ENCODE measurements at regions not wholly inside any gene's neighbourhood (a gene's known extent, or its start where the extent isn't known, plus 50 kb on each side); places are given as distances from the start of the nearest gene placed in this dataset.
"Not testable (repeated sequence)": the region's sequence is repeated elsewhere in the genome, so short reads cannot be mapped to it uniquely, and the experiment has no call there.

GRCh38 chr7:110253093-110253492 lies 837.8 kb upstream of the LRRN3 start:
- DNase-seq = no peak

DNA sequence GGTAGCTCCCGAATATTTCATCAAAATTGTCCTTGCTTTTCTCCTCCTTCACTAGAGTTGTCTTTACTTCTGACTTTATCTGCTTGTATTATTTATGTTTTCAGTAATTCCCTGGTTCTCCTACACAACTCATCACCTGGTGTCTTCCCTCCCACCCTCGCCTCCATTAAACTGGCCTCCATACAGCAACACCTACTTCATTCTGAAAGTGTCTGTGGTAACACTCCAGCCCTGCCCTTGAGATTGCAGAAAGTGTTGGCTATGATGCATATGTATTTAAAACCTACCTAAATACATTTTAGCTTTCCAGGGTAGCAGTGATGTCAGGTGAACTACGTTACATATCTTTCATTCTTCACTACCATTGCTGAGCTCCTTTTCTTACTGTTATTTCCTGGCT lies 833.3 kb upstream of the LRRN3 start:
- no peak for DNase-seq

- DNase-seq = no peak
Observed at GRCh38 chr7:110262251-110262650, 828.7 kb upstream of the LRRN3 start.

DNA sequence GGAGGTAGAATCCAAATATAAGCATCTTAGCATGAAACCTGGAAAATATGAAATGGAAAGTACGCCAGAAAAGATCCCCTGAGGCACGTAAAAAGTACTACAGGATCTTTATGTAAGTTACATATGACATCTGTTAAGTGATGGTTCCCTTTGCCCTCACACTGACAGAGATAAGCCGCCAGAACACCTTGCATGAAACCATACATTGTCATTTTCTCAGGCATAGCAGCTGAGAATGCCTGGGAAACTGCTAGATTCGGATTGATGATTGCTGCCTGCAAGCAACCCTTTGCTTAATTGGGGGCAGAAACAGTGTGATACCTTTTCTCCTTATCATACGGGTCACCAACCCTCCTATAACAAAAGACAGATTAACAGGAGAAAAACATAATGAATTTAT lies 826.6 kb upstream of the LRRN3 start:
- DNase-seq = no peak

- DNase-seq = no peak
Observed at GRCh38 chr7:110281362-110281761, 809.6 kb upstream of the LRRN3 start.

DNA sequence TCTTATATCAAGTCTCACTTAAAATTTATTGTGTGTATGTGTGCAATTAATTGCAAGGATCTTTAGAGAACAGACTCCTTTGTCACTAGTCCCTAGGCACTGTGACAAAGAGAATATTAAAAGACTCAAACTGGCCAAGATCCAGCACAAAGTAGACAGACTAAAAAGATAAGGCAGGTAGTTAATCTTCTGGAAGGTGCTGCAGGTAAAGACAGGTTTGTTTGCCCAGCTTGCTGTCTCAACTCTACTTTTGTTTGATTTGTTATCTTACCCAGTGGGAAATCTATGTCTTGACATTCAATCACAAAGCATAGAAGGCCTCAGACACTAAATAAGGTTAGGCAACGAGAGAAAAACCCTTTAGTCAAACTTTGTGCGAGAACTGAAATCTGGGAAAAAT lies 807.9 kb upstream of the LRRN3 start:
- DNase-seq = no peak

- no peak for DNase-seq
Observed at GRCh38 chr7:110291430-110291829, 799.5 kb upstream of the LRRN3 start.

GRCh38 chr7:110296321-110296720 lies 794.6 kb upstream of the LRRN3 start:
- DNase-seq = no peak

DNA sequence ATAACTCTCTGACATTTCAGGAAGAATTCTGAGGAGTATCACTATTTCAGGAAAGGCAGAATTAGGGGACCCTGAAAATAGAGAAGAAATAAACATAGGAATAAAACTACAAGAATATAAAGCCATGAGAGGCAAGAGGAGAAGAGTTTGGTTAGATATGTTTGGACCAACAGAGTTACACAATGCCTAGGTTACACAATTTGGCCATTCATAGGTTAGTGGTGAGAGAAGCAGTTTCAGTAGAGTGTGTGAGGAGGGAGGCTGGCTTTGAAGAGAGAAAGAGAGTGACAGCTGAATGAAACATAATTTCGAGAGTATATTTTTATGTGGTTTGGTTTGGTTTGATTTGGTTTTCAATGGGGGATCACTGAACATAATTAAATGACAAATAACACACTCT lies 783.2 kb upstream of the LRRN3 start:
- DNase-seq = no peak

- no peak for DNase-seq
Observed at GRCh38 chr7:110308791-110309190, 782.1 kb upstream of the LRRN3 start.

GRCh38 chr7:110309941-110310340 lies 781.0 kb upstream of the LRRN3 start:
- no peak for DNase-seq

DNA sequence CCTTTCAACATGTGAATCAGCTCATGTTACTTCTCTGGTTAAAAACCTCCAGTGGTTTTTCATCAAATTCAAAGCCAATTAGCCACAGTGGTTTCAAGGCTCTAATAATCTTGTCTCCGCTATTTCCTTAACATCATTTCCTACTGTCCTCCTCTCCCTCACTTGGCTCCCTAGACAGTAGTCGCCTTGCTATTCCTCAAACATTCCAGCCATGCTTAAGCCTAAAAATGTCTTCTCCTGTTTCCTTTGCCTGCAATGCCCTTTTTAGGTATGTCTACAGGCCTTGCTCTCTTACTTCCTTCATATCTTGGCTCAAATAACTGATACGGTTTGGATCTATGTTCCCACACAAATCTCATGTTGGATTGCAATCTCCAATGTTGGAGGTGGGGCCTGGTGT lies 779.4 kb upstream of the LRRN3 start:
- no peak for DNase-seq

GRCh38 chr7:110317541-110318265 lies 773.2 kb upstream of the LRRN3 start:
- DNase-seq = no peak

DNA sequence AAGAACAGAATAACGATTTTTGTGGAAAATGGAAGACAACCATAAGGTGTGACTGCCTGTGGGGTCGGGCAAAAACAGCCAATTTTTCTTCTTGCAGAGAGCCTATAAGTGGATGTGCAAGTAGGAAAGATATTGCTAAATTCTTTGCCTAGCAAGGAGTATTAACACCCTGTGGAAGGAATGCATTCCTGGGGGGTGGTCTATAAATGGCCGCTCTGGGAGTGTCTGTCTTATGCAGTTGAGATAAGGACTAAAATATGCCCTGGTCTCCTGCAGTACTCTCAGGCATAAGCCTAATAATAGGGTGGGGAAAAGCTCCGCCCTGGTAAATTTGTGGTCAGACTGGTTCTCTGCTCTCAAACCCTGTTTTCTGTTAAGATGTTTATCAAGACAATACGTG lies 770.6 kb upstream of the LRRN3 start:
- not testable (repeated sequence) for DNase-seq

- DNase-seq = no peak
Observed at GRCh38 chr7:110322796-110323195, 768.1 kb upstream of the LRRN3 start.

- no peak for DNase-seq
Observed at GRCh38 chr7:110326966-110327365, 764.0 kb upstream of the LRRN3 start.

GRCh38 chr7:110336423-110336822 lies 754.5 kb upstream of the LRRN3 start:
- no peak for DNase-seq

- no peak for DNase-seq
Observed at GRCh38 chr7:110337646-110338045, 753.3 kb upstream of the LRRN3 start.

DNA sequence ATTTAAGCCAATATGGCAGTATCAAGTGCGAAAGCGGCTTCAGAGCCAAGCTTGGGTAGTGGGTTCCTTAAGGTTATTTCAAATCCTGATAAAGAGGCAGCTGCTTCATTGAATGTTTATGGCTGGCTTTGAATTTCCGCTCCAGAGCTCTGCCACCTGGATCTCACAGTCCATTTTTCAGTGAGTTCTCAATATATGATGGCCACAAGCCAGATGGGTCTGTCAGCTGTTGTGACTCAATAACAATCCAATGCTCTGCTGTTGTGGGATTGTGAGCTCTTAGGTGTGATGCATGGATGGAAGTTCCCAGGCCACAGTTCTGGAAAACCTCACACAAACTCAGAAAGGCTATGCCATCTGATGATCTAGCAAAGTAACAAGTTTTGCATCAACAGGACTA lies 743.8 kb upstream of the LRRN3 start:
- DNase-seq = no peak

- no peak for DNase-seq
Observed at GRCh38 chr7:110356438-110356837, 734.5 kb upstream of the LRRN3 start.

DNA sequence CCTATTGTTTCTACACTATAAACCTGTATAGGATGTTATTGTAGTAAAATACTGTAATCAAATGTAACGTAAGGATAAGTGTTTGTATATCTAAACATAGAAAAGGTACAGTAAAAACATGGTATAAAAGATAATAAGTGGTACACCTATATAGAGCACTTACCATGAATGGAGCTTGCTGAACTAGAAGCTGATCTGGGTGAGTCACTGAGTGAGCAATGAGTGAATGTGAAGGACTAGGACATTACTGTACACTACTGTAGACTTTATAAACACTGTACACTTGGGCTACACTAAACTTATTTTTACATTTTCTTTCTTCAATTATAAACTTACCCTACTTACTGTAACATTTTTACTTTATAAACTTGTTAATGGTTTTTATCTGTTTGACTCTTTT lies 732.9 kb upstream of the LRRN3 start:
- no peak for DNase-seq

GRCh38 chr7:110371709-110372108 lies 719.2 kb upstream of the LRRN3 start:
- DNase-seq = no peak

DNA sequence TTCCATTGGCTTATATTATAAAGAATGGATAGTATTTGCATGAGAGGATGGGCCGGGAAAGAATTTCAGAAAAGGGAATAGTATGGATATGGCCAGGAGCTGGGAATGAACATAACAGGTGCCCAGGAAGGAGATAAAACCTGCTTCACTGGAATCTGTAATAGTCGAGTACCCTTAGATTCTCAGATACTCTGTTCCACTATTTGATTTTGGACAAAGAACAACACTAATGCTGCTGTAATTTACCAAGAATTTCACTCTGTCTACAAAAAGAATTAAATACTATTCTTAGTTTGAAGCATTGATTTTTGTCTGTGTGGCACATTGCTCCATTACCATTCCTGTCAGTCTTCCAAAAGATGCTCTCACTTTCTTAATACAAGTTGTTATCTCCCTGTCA lies 718.2 kb upstream of the LRRN3 start:
- no peak for DNase-seq

DNA sequence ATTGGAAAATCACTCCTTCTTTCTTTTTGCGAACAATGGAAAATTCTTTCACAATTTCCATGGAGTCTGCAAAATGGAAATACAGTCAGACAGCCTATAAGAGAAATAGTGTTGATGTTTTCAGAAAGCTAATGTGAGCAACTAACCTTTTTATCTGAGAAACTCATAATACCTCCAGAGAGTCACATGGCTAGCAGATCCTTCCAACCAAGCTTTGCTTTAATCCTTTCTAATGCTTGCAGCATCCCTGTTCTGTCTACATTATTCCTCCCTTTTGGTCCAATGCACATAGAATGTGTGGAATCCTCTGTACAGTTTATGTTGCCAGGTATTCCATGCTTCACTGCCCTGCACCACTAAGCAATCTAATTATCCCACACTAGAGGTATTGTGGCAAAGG lies 717.5 kb upstream of the LRRN3 start:
- DNase-seq = no peak

Measured in amygdala (tissue), 56 donors.